ENCODE measurements at regions not wholly inside any gene's neighbourhood (a gene's known extent, or its start where the extent isn't known, plus 50 kb on each side); places are given as distances from the start of the nearest gene placed in this dataset.

- DNase-seq = no peak
Observed at GRCh38 chr11:88448131-88448670, 110.7 kb upstream of the CTSC start.

- DNase-seq = no peak
Observed at GRCh38 chr11:88447281-88447680, 109.7 kb upstream of the CTSC start.

GRCh38 chr11:88439356-88439755 is 101.8 kb upstream of the CTSC start:
- no peak for DNase-seq

GRCh38 chr11:88438721-88439120 is 101.2 kb upstream of the CTSC start:
- DNase-seq = no peak

GRCh38 chr11:88435415-88435814 is 97.9 kb upstream of the CTSC start:
- no peak for DNase-seq

GRCh38 chr11:88434333-88434976 is 96.9 kb upstream of the CTSC start:
- DNase-seq = no peak

- DNase-seq = no peak
Observed at GRCh38 chr11:88433536-88434230, 96.1 kb upstream of the CTSC start.

- DNase-seq = no peak
Observed at GRCh38 chr11:88431675-88432341, 94.3 kb upstream of the CTSC start.

- DNase-seq = no peak
Observed at GRCh38 chr11:88428959-88429358, 91.4 kb upstream of the CTSC start.

GRCh38 chr11:88427719-88428118 is 90.2 kb upstream of the CTSC start:
- DNase-seq = no peak

GRCh38 chr11:88424881-88425280 is 87.3 kb upstream of the CTSC start:
- no peak for DNase-seq

- peak; percentile 50 for DNase-seq
Observed at GRCh38 chr11:88421530-88421929, 84.0 kb upstream of the CTSC start.

- no peak for DNase-seq
Observed at GRCh38 chr11:88420165-88420791, 82.7 kb upstream of the CTSC start.

GRCh38 chr11:88418508-88418907 is 81.0 kb upstream of the CTSC start:
- no peak for DNase-seq

- no peak for DNase-seq
Observed at GRCh38 chr11:88415495-88415894, 78.0 kb upstream of the CTSC start.

- no peak for DNase-seq
Observed at GRCh38 chr11:88414981-88415413, 77.5 kb upstream of the CTSC start.

GRCh38 chr11:88414385-88414861 is 76.9 kb upstream of the CTSC start:
- no peak for DNase-seq

- no peak for DNase-seq
Observed at GRCh38 chr11:88411265-88411664, 73.7 kb upstream of the CTSC start.

- DNase-seq = no peak
Observed at GRCh38 chr11:88410656-88411055, 73.1 kb upstream of the CTSC start.

GRCh38 chr11:88410056-88410455 is 72.5 kb upstream of the CTSC start:
- no peak for DNase-seq

GRCh38 chr11:88406876-88407275 is 69.3 kb upstream of the CTSC start:
- DNase-seq = no peak

- no peak for DNase-seq
Observed at GRCh38 chr11:88405853-88406252, 68.3 kb upstream of the CTSC start.
